ENCODE measurements at regions not wholly inside any gene's neighbourhood (a gene's known extent, or its start where the extent isn't known, plus 50 kb on each side); places are given as distances from the start of the nearest gene placed in this dataset.
A peak's percentile ranks its signal among the peaks of the same experiment; 100 is the strongest.

DNA sequence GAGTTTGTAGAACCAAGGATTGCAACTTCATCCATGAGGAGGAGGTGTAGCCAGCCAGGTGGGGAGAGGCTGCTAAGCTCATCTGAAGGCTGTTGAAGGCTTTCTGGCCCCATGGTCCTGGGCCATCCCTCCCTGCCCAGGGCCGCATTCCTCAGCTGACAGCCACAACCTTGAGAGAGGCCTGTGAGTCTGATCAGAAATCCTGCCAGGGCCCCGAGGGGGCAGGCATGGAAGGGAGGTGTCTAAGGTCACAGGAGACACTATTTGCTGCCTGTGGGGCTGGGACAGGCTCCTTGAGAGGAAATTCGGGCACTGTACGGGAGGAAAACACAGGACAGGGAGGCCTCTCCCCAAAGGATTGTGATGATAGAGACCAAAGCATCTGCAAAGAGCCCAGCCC, 88.1 kb upstream of the IGLL5 start:
- TF ChIP-seq, protein P1, sequence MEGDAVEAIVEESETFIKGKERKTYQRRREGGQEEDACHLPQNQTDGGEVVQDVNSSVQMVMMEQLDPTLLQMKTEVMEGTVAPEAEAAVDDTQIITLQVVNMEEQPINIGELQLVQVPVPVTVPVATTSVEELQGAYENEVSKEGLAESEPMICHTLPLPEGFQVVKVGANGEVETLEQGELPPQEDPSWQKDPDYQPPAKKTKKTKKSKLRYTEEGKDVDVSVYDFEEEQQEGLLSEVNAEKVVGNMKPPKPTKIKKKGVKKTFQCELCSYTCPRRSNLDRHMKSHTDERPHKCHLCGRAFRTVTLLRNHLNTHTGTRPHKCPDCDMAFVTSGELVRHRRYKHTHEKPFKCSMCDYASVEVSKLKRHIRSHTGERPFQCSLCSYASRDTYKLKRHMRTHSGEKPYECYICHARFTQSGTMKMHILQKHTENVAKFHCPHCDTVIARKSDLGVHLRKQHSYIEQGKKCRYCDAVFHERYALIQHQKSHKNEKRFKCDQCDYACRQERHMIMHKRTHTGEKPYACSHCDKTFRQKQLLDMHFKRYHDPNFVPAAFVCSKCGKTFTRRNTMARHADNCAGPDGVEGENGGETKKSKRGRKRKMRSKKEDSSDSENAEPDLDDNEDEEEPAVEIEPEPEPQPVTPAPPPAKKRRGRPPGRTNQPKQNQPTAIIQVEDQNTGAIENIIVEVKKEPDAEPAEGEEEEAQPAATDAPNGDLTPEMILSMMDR (conservative IDR thresholded peaks at IDR 0.05; ENCODE audit: low read depth, low read length), result no peak
- no peak for TF ChIP-seq EZH2 (IDR thresholded peaks at IDR 0.05; ENCODE audit: borderline replicate concordance, low read depth, low read length, poor library complexity, severe bottlenecking)
- intact Hi-C loops (cut with micrococcal nuclease; ENCODE audit: unreplicated experiment), result no loop called here
- no TSS peak for BruUV-seq (replicated peaks)

DNA sequence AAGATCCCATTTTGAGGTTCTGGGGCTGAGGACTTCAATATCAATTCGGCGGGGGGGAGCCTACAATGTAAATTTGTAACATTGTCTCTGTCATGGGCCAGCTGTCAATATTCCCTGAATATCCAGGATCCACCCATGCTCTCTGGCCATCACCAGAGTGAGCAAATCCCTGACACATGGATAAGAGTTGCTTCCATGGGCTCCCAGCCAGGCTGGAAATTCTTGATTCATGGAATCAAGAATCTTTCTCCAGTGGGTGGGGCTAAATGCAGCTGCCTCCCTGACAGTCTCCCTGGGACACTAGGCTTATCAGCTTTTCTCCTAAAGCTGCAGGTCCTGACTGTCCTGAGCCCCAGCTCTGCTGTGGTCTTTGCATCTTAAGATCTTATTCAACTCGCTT, 86.9 kb upstream of the IGLL5 start:
- intact Hi-C loops (cut with micrococcal nuclease; ENCODE audit: unreplicated experiment), result no loop called here
- Histone ChIP-seq H3K27me3 (replicated peaks; ENCODE audit: insufficient read depth, low read depth, low read length, poor library complexity) (peaks cover 4% of the 10 kb centered on the region), H3K4me3 (ENCODE audit: low read depth, low read length, poor library complexity, severe bottlenecking) (no peak overlapping the region), H3K27ac (ENCODE audit: low read depth, low read length, poor library complexity, severe bottlenecking) (no peak overlapping the region), H3K9me3 (ENCODE audit: low read depth, low read length, poor library complexity, severe bottlenecking) (no peaks in the 10 kb centered on the region), H3K4me1 (ENCODE audit: insufficient read depth, low read length, poor library complexity, severe bottlenecking) (no peaks in the 10 kb centered on the region), H3K36me3 (ENCODE audit: insufficient read depth, low read length, poor library complexity, severe bottlenecking) (no peaks in the 10 kb centered on the region)
- CTCF ChIA-PET, result interaction anchor here (0.9 kb wide), 1 partner anchor 9 kb away, joined by 3 read pairs; no protein-coding TSS in a partner anchor
- POLR2A ChIA-PET (ENCODE audit: low non-redundant PET), result no interaction called here
- DNase-seq (ENCODE audit: low spot score), result no peak
- no TSS peak for BruUV-seq (replicated peaks)
- TF ChIP-seq EZH2 (IDR thresholded peaks at IDR 0.05; ENCODE audit: borderline replicate concordance, low read depth, low read length, poor library complexity, severe bottlenecking), result no peak
- TF ChIP-seq, protein P1 (conservative IDR thresholded peaks at IDR 0.05; ENCODE audit: low read depth, low read length), result no peak

More for the DNA sequence above, 88.1 kb upstream of the IGLL5 start:
- Histone ChIP-seq H3K27me3 (replicated peaks; ENCODE audit: insufficient read depth, low read depth, low read length, poor library complexity) (no peaks in the 10 kb centered on the region), H3K9me3 (ENCODE audit: low read depth, low read length, poor library complexity, severe bottlenecking) (no peaks in the 10 kb centered on the region), H3K4me1 (ENCODE audit: insufficient read depth, low read length, poor library complexity, severe bottlenecking) (no peaks in the 10 kb centered on the region), H3K27ac (ENCODE audit: low read depth, low read length, poor library complexity, severe bottlenecking) (no peak overlapping the region), H3K4me3 (ENCODE audit: low read depth, low read length, poor library complexity, severe bottlenecking) (no peak overlapping the region), H3K36me3 (ENCODE audit: insufficient read depth, low read length, poor library complexity, severe bottlenecking) (no peaks in the 10 kb centered on the region)
- CTCF ChIA-PET, result no interaction called here
- POLR2A ChIA-PET (ENCODE audit: low non-redundant PET), result no interaction called here
- DNase-seq (ENCODE audit: low spot score), result no peak

DNA sequence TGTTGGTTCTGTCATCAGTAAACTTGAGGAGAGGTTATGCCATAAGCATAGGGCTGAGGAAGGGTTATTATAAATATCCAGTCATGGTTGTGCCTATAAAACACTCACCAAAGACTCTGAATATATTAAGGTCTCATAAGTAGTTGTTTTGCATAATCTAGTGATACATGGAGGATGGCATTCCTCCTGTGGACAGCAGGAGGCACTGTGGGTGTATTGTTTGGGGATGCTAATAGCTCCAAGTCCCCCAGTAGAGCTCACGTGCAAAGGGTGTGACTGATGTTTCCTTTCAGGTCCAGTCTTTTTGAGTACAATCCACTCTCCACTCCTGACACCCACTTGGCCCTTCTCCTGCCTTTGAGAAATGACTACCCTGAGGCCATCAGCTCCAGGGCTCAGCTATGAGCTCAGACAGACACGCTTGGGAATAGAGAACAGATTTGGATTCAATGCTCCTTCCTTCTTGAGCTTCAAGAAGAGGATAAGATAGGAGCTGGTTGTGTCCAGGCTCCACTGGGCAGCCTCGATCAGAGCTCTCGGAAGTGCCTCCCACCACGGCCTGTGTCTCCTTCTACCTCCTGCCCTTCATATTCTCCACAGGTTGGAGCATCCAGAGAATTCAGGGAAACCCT, 85.2 kb upstream of the IGLL5 start:
- intact Hi-C loops (cut with micrococcal nuclease; ENCODE audit: unreplicated experiment), result no loop called here
- BruUV-seq (replicated peaks), result no TSS peak

More for the DNA sequence above, 85.2 kb upstream of the IGLL5 start:
- no peaks in the 10 kb centered on the region for H3K9me3 ChIP-seq (ENCODE audit: low read depth, low read length, poor library complexity, severe bottlenecking)
- no peaks in the 10 kb centered on the region for H3K36me3 ChIP-seq (ENCODE audit: insufficient read depth, low read length, poor library complexity, severe bottlenecking)
- H3K4me1 ChIP-seq (ENCODE audit: insufficient read depth, low read length, poor library complexity, severe bottlenecking), result no peaks in the 10 kb centered on the region
- TF ChIP-seq EZH2 (IDR thresholded peaks at IDR 0.05; ENCODE audit: borderline replicate concordance, low read depth, low read length, poor library complexity, severe bottlenecking), result no peak
- TF ChIP-seq, protein P1 (conservative IDR thresholded peaks at IDR 0.05; ENCODE audit: low read depth, low read length), result peak; percentile 52
- no peak overlapping the region for H3K27ac ChIP-seq (ENCODE audit: low read depth, low read length, poor library complexity, severe bottlenecking)
- H3K4me3 ChIP-seq (ENCODE audit: low read depth, low read length, poor library complexity, severe bottlenecking), result no peak overlapping the region
- CTCF ChIA-PET, result interaction anchor here (0.8 to 1.0 kb wide), 2 partner anchors 64 to 82 kb away, joined by 3 read pairs; no protein-coding TSS in a partner anchor
- POLR2A ChIA-PET (ENCODE audit: low non-redundant PET), result no interaction called here
- DNase-seq (ENCODE audit: low spot score), result peak; percentile 19
- H3K27me3 ChIP-seq (replicated peaks; ENCODE audit: insufficient read depth, low read depth, low read length, poor library complexity), result peaks cover 20% of the 10 kb centered on the region

Data from A673 (cell line).